ENCODE measurements at regions not wholly inside any gene's neighbourhood (a gene's known extent, or its start where the extent isn't known, plus 50 kb on each side); places are given as distances from the start of the nearest gene placed in this dataset.

DNA sequence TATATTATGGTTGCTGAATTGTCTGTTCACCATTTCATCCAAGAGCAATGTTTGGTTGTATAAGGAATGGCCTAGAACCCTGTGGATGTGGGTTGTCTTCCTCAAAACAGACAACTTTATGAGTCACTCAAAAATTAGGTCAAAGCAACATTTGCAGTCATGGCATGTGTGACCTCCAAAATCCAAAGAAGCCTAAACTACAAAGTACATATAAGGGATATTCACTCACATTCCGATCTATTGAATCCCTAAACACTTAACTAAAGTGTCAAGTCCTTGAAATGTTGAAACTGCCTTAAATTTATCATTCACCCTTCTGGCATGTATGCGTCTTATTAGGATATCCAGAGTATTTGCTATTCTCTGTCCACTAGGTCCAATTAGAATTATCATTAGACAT lies 491.5 kb downstream of the NUF2 start:
- no peak for DNase-seq (ENCODE audit: extremely low read depth, low read depth)
- TF ChIP-seq, protein P1, sequence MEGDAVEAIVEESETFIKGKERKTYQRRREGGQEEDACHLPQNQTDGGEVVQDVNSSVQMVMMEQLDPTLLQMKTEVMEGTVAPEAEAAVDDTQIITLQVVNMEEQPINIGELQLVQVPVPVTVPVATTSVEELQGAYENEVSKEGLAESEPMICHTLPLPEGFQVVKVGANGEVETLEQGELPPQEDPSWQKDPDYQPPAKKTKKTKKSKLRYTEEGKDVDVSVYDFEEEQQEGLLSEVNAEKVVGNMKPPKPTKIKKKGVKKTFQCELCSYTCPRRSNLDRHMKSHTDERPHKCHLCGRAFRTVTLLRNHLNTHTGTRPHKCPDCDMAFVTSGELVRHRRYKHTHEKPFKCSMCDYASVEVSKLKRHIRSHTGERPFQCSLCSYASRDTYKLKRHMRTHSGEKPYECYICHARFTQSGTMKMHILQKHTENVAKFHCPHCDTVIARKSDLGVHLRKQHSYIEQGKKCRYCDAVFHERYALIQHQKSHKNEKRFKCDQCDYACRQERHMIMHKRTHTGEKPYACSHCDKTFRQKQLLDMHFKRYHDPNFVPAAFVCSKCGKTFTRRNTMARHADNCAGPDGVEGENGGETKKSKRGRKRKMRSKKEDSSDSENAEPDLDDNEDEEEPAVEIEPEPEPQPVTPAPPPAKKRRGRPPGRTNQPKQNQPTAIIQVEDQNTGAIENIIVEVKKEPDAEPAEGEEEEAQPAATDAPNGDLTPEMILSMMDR (IDR thresholded peaks at IDR 0.05; ENCODE audit: low read depth, low read length): no peak

DNA sequence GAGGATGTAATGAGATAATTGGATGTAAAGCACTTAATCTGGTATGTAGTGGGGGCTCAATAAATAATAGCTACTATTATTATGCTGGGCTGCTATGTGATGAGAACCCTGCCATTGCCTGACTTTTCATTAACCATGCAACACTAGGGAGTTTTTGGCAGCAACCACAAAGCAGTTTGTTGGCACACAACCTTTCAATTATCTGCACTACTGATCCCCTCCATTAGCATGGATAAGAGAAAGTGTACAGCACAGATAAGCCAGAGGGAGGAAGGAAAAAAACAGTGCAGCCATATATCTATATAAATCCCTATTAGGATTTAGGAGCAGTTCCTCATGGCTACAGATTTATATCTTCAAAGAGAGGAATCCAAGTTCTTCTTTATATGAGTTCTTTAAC lies 498.5 kb downstream of the NUF2 start:
- no peak for DNase-seq (ENCODE audit: extremely low read depth, low read depth)
- TF ChIP-seq, protein P1 (IDR thresholded peaks at IDR 0.05; ENCODE audit: low read depth, low read length): no peak

DNA sequence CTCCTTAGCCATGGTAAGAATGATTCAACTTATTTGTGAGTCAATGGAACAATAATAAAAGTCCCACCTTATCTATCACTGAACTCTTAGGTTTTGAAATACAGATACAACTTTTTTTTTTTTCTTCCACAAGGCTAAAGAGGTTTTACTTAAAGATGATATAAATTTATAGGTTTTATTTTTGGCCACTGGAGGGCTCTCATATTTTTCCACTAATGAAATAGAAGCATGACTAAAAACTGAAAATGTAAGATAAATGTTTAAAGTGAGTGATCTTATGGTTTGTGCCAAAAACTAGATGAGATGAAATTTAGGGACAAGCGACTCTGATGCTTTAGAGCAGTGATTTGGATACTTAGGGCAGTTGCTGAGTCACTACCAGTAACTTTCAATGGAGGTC lies 499.0 kb downstream of the NUF2 start:
- DNase-seq (ENCODE audit: extremely low read depth, low read depth): no peak
- TF ChIP-seq, protein P1 (IDR thresholded peaks at IDR 0.05; ENCODE audit: low read depth, low read length): peak; percentile 26

DNA sequence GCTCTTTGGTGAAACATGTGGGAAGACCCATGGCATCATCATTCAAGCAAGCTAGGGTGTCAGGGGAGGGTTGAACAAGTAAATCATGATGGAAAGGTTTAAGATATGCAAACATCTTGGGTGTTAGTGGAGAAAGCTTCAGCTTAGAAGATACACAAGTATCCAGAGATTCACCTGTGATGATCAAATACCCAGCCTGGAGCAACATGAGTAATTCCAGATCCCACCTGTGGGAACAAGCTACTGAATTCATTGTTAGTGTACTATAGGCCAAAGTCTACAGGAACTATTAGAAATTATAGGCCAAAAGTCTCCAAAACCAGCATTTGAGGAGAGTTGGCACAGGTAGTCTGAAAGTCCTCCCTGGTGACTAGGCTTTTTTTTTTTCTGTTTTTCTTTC lies 499.9 kb downstream of the NUF2 start:
- TF ChIP-seq, protein P1 (IDR thresholded peaks at IDR 0.05; ENCODE audit: low read depth, low read length): no peak
- DNase-seq (ENCODE audit: extremely low read depth, low read depth): no peak

DNA sequence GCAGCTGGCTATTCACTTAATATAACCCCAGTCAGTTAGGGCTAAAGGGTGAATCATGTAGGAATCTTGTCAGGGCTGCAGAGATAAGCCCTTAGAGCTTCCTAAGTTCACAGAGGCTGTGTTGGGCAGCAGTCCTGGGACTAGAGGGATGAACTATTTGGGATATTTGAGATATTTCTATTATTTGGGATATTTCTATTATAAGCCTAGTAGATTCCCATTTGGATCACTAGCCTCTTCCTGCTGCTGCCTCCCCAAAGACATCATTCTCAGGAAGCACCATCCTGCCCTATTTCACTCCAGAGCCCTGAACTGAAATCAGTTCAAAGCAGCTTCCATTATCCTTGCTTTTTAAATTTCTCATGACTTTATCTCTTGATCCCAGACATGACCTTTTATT lies 501.3 kb downstream of the NUF2 start:
- no peak for DNase-seq (ENCODE audit: extremely low read depth, low read depth)
- TF ChIP-seq, protein P1 (IDR thresholded peaks at IDR 0.05; ENCODE audit: low read depth, low read length): no peak

DNA sequence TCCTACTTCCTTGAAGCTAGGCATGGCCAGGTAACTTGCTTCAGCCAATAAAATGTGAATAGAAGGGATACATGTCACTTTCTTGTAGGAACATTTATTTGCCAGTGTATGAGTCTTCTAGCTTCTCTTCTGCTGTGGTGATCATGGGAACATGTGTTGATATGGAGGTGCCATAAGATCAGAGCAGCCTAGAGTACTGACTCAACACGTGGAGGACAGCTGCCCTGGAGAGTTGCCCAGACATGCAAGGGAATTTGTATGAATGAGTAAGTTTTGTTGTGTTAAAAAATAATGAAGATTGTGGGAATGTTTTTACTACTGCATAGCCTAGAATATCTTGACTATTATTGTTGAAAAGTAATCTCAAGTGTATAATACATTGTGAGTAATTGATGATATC lies 502.3 kb downstream of the NUF2 start:
- TF ChIP-seq, protein P1 (IDR thresholded peaks at IDR 0.05; ENCODE audit: low read depth, low read length): no peak
- peak; percentile 83 for DNase-seq (ENCODE audit: extremely low read depth, low read depth)

DNA sequence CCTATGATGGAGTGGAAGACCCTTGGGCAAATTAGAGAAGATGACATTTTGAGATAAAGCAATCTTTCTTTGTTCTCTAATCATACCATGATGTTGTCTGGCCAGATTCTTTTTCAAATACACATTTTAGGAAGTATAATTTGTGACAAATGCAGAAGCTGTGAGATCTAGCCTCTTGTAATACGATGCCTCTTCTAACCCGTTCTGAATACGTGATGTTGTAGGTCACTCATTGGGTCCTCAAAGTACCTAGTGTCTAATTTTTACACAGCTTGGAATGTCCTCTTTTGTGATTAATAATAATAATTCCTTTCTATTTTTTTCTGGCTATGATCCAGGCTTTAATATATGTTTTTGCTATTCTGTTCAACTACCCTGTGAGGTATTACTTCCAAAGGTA lies 502.7 kb downstream of the NUF2 start:
- no peak for DNase-seq (ENCODE audit: extremely low read depth, low read depth)
- TF ChIP-seq, protein P1 (IDR thresholded peaks at IDR 0.05; ENCODE audit: low read depth, low read length): no peak

All from AG09319 (cell line).